CD4-positive, alpha-beta T cell (primary cell): ENCODE measurements at regions not wholly inside any gene's neighbourhood (a gene's known extent, or its start where the extent isn't known, plus 50 kb on each side); places are given as distances from the start of the nearest gene placed in this dataset.

Source experiments
- ATAC-seq: fragments of 200-7000 bp; cut with Tn5 transposase; one replicate; pipeline ENCODE4 v1.10.0; 2022; ENCODE audit warnings: mild to moderate bottlenecking; ENCODE audit not compliant: poor library complexity
- CTCF ChIA-PET: fragments of 350-600 bp; sonication (Branson Sonifier 250); formaldehyde crosslinking; loops from one replicate; lab custom pipeline; 2021; ENCODE audit warnings: antibody characterized with exemption, inconsistent platforms; lab: Charles Lee
- POLR2A ChIA-PET: fragments of 350-600 bp; sonication (Branson Sonifier 250); formaldehyde crosslinking; loops from one replicate; lab custom pipeline; 2021; ENCODE audit warnings: antibody characterized with exemption, inconsistent platforms; lab: Charles Lee
- DNase-seq, 14 experiments: peaks; one replicate each; pipeline ENCODE4 v3.0.0-alpha.2; 2013 to 2020; ENCODE audit warnings: mixed read lengths in 2 of 14
- H3K27ac ChIP-seq, 2 donors: one replicate each; pipeline versions ENCODE4 v1.5.1 to v1.7.0; 2013; ENCODE audit warnings: low read length in 2 of 2, low read depth in 1 of 2, mild to moderate bottlenecking in 1 of 2
- H3K27me3 ChIP-seq, 2 experiments: 1 replicate in 1 of 2; 2 replicates in 1 of 2; pipeline versions ENCODE4 v1.6.1 to v1.7.0; 2013; ENCODE audit warnings: low read length in 2 of 2, control low read depth in 1 of 2, mild to moderate bottlenecking in 1 of 2, moderate library complexity in 1 of 2; ENCODE audit not compliant: insufficient read depth in 2 of 2, control insufficient read depth in 1 of 2
- H3K36me3 ChIP-seq: one replicate; pipeline ENCODE4 v1.6.1; 2013; ENCODE audit warnings: low read length, control low read depth; ENCODE audit not compliant: insufficient read depth
- H3K4me1 ChIP-seq: one replicate; pipeline ENCODE4 v1.6.1; 2013; ENCODE audit warnings: low read length, control low read depth; ENCODE audit not compliant: insufficient read depth
- H3K4me3 ChIP-seq: one replicate; pipeline ENCODE4 v1.5.1; 2013; ENCODE audit warnings: mild to moderate bottlenecking, low read length, moderate library complexity
- H3K9me3 ChIP-seq, 2 experiments: 1 replicate in 1 of 2; 2 replicates in 1 of 2; pipeline versions ENCODE4 v1.6.1 to v1.7.0; 2013; ENCODE audit warnings: low read length in 2 of 2, mild to moderate bottlenecking in 2 of 2, control low read depth in 1 of 2, moderate library complexity in 1 of 2; ENCODE audit not compliant: control insufficient read depth in 1 of 2, insufficient read depth in 1 of 2
- H3K27ac Mint-ChIP-seq: one replicate; pipeline ENCODE4 v1.8.0; 2020; ENCODE audit warnings: mixed read lengths
- H3K27me3 Mint-ChIP-seq: one replicate; pipeline ENCODE4 v1.8.0; 2021; ENCODE audit warnings: mixed read lengths
- H3K36me3 Mint-ChIP-seq: one replicate; pipeline ENCODE4 v1.8.0; 2021; ENCODE audit warnings: low read depth, mixed read lengths
- H3K4me1 Mint-ChIP-seq: one replicate; pipeline ENCODE4 v1.8.0; 2021; ENCODE audit warnings: low read depth, mixed read lengths
- H3K4me3 Mint-ChIP-seq: one replicate; pipeline ENCODE4 v1.8.0; 2020; ENCODE audit warnings: mild to moderate bottlenecking, mixed read lengths
- H3K9me3 Mint-ChIP-seq: one replicate; pipeline ENCODE4 v1.8.0; 2020; ENCODE audit warnings: mixed read lengths
- intact Hi-C, 2 experiments: fragments of 100-400 bp; cut with DNase I in 1 of 2; cut with micrococcal nuclease in 1 of 2; formaldehyde crosslinking; loops; one replicate each; pipeline versions ENCODE4 v1.15.1 to v1.9.0; 2023 to 2025; cut with DNase I, micrococcal nuclease
- TF ChIP-seq, protein P1 (sequence below): fragments of 200-600 bp; IDR thresholded peaks from one replicate; pipeline ENCODE4 v1.8.0; 2022; ENCODE audit warnings: antibody characterized with exemption, mild to moderate bottlenecking

DNA sequence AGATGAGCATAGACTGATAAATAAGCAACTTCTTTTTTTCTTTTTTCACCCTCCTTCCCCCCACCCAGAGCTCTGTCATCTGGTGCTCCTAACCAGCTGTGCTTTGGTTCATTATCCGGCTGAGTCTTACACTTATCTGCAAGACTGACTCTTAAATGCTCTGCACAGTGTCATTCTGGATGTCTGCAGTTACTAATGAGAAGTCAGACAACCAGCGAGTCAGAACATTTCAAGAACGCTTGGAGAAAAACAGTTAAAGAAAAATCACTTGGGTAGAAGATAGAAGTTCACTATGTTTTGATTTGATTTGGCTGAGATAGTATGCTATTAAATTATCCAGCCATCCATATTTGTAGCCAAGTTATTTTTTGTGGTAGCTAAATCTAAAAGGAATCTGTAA is 328.9 kb upstream of the PRICKLE1 start:
- intact Hi-C loops: no loop called here
- CTCF ChIA-PET: no interaction called here
- no peak for ATAC-seq

DNA sequence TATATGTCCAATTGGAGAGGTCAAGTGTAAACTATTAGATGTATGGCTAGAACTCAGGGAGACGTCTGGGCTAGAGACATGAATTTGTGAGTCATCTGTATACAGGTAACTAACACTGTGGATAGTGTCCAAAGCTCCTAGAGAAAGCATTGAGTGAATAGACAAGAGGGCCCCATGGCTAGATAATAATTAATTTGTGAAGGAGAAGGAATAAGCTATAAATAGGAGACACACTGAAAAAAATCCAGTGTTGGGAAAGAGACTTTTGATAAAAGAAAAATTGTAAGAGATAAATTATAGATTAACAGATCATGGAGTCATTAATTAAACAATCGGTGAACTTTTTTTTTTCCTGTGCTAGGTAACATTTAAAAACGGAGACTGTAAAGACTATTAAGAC is 326.6 kb upstream of the PRICKLE1 start:
- Histone ChIP-seq H3K4me1 (no peaks in the 10 kb centered on the region), H3K27me3 (no peaks in the 10 kb centered on the region), H3K36me3 (no peaks in the 10 kb centered on the region), H3K27ac (no peak overlapping the region), H3K4me3 (no peak overlapping the region), H3K9me3 (no peaks in the 10 kb centered on the region)
- CTCF ChIA-PET: no interaction called here
- POLR2A ChIA-PET: no interaction called here
- intact Hi-C loops: no loop called here
- Mint-ChIP-seq H3K9me3 (peaks cover 7% of the 10 kb centered on the region), H3K36me3 (no peaks in the 10 kb centered on the region), H3K27ac (no peak overlapping the region), H3K4me3 (no peak overlapping the region), H3K27me3 (no peaks in the 10 kb centered on the region), H3K4me1 (no peaks in the 10 kb centered on the region)
- ATAC-seq (no peak), DNase-seq (no peak)
- TF ChIP-seq, protein P1, sequence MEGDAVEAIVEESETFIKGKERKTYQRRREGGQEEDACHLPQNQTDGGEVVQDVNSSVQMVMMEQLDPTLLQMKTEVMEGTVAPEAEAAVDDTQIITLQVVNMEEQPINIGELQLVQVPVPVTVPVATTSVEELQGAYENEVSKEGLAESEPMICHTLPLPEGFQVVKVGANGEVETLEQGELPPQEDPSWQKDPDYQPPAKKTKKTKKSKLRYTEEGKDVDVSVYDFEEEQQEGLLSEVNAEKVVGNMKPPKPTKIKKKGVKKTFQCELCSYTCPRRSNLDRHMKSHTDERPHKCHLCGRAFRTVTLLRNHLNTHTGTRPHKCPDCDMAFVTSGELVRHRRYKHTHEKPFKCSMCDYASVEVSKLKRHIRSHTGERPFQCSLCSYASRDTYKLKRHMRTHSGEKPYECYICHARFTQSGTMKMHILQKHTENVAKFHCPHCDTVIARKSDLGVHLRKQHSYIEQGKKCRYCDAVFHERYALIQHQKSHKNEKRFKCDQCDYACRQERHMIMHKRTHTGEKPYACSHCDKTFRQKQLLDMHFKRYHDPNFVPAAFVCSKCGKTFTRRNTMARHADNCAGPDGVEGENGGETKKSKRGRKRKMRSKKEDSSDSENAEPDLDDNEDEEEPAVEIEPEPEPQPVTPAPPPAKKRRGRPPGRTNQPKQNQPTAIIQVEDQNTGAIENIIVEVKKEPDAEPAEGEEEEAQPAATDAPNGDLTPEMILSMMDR: no peak

More for the DNA sequence above, 328.9 kb upstream of the PRICKLE1 start:
- Mint-ChIP-seq H3K36me3 (no peaks in the 10 kb centered on the region), H3K27me3 (no peaks in the 10 kb centered on the region), H3K27ac (no peak overlapping the region), H3K4me1 (no peaks in the 10 kb centered on the region), H3K4me3 (no peak overlapping the region), H3K9me3 (peaks cover 7% of the 10 kb centered on the region)
- no peak for DNase-seq
- H3K36me3 ChIP-seq: no peaks in the 10 kb centered on the region
- POLR2A ChIA-PET: no interaction called here
- TF ChIP-seq, protein P1: no peak
- no peak overlapping the region for H3K4me3 ChIP-seq
- H3K27me3 ChIP-seq: no peaks in the 10 kb centered on the region
- H3K9me3 ChIP-seq: no peaks in the 10 kb centered on the region
- H3K4me1 ChIP-seq: no peaks in the 10 kb centered on the region
- no peak overlapping the region for H3K27ac ChIP-seq

DNA sequence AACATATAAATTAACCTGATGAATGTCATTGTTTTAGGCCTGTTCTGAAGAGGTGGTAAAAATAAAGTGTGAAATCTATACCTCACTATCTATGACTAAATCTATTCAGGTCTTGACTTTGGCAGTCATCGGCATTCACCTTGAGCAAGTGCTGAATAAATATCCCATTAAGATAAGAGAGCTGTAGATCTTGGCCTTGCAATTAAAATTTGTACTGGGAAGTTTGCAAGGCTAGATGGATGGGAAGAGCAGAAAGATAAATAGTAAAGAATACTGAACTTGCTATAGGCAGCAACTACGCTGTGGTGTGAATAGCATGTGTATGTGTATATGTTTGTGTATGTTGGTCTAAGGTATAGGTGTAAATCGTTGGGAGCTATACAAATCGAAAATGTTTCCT is 325.9 kb upstream of the PRICKLE1 start:
- Histone ChIP-seq H3K36me3 (no peaks in the 10 kb centered on the region), H3K9me3 (peaks cover 0 to 3% of the 10 kb centered on the region in 2 experiments), H3K4me3 (no peak overlapping the region), H3K4me1 (no peaks in the 10 kb centered on the region), H3K27me3 (no peaks in the 10 kb centered on the region), H3K27ac (no peak overlapping the region)
- Mint-ChIP-seq H3K4me3 (no peak overlapping the region), H3K27ac (no peak overlapping the region), H3K9me3 (peaks cover 7% of the 10 kb centered on the region), H3K4me1 (no peaks in the 10 kb centered on the region), H3K27me3 (no peaks in the 10 kb centered on the region), H3K36me3 (no peaks in the 10 kb centered on the region)
- intact Hi-C loops: no loop called here
- no peak for ATAC-seq
- no peak for DNase-seq
- POLR2A ChIA-PET: no interaction called here
- CTCF ChIA-PET: no interaction called here
- TF ChIP-seq, protein P1: no peak
